ENCODE measurements at regions not wholly inside any gene's neighbourhood (a gene's known extent, or its start where the extent isn't known, plus 50 kb on each side); places are given as distances from the start of the nearest gene placed in this dataset.
"Not testable (repeated sequence)": the region's sequence is repeated elsewhere in the genome, so short reads cannot be mapped to it uniquely, and the experiment has no call there.

- ChIA-PET CTCF (no interaction called here), POLR2A (no interaction called here)
These were observed 289.5 kb upstream of the PPARGC1A start for GRCh38 chr4:24179201-24179840.

DNA sequence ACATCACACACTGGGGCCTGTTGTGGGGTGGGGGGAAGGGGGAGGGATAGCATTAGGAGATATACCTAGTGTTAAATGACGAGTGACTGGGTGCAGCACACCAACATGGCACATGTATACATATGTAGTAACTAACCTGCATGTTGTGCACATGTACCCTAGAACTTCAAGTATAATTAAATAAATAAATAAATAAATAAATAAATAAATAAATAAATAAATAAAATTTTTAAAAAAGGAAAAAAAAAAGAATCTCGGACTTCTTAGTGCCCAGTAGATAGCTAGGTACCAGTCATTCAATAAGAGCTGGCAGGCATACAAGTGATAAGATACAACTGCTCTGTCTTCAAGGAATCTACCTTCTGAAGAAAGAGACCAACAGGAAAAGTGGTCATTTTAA, 287.6 kb upstream of the PPARGC1A start:
- CTCF ChIA-PET, POLR2A ChIA-PET: not testable (repeated sequence)

- ChIA-PET CTCF (no interaction called here), POLR2A (no interaction called here)
These were observed 285.9 kb upstream of the PPARGC1A start for GRCh38 chr4:24175707-24176106.

DNA sequence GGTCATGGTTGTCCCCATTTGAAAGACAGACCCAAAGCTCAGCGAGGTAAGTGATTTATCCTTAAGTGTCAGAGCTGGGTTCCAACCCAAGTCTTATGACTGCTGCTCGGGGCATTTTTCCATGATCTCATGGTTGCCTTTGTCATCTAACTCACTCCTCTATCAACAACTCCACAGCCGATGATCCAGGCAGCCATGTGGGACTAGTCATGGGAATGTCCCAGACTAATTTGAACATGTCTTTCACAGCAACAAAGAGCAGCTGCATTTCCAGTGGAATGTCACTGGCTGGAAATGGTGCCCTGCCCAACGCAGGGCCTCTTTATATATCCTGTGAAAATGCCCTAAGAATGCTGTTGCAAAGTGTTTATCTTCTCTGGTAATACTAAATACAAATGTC, 284.8 kb upstream of the PPARGC1A start:
- ChIA-PET CTCF (interaction anchor here (0.7 kb wide), 1 partner anchor 11 kb away, joined by 3 read pairs; no protein-coding TSS in a partner anchor), POLR2A (no interaction called here)

- CTCF ChIA-PET: no interaction called here
- POLR2A ChIA-PET: no interaction called here
These were observed 282.6 kb upstream of the PPARGC1A start for GRCh38 chr4:24172406-24172805.

- ChIA-PET CTCF (no interaction called here), POLR2A (no interaction called here)
These were observed 280.1 kb upstream of the PPARGC1A start for GRCh38 chr4:24169956-24170355.

GRCh38 chr4:24168658-24169057, 278.8 kb upstream of the PPARGC1A start:
- POLR2A ChIA-PET: no interaction called here
- CTCF ChIA-PET: no interaction called here

- POLR2A ChIA-PET: no interaction called here
- CTCF ChIA-PET: interaction anchor here (0.6 kb wide), 1 partner anchor 488 kb away, joined by 4 read pairs; no protein-coding TSS in a partner anchor
These were observed 276.7 kb upstream of the PPARGC1A start for GRCh38 chr4:24166501-24166900.

DNA sequence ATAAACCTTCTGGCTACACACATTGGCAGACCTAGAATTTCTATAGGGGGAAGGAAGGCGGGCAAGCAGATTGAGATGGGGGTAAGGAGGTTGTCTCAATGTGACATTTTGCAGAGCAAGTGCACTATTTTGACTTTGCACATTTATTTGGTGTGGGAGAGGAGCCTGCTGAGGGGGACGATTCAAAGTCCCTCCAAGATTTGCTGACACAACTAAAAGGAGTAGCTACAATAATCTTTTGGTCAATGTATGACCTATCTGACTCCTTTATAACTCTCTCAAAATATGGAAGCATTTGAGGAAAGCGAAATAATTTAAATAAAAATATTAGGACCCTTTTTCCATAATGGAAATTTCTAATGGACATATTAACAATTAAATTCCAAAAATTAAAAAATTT, 274.9 kb upstream of the PPARGC1A start:
- CTCF ChIA-PET: no interaction called here
- POLR2A ChIA-PET: no interaction called here

DNA sequence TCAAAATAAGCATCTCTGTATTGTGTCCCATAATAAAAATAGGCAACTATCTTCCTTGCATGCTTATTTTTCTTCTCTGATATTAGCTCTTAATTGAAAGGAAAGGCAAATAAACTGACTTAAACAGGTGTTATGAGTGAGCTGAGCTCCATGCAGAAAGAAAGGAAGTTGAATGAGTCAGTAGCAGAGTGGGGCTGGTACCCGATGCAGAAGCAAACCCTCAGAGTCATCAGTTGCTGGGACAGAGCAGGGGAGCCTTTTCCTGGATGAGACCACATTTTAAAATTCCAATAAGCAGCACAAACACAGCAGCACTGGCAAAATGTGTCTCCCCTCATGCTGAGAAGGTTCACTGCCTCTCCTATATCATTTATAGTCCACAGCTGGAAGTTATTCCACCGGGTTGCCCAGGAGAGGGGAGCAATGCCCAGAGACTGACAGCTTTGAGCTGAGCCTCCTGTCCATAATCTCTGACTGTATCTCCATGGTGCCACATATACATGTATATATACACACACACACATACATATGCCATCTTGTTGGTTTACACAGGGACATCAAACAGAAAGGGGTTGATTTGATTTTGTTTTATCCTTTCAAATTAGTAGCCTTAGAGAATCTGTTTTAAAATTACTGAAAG, 274.3 kb upstream of the PPARGC1A start:
- ChIA-PET POLR2A (no interaction called here), CTCF (no interaction called here)

- ChIA-PET CTCF (no interaction called here), POLR2A (no interaction called here)
These were observed 273.5 kb upstream of the PPARGC1A start for GRCh38 chr4:24163314-24163713.

DNA sequence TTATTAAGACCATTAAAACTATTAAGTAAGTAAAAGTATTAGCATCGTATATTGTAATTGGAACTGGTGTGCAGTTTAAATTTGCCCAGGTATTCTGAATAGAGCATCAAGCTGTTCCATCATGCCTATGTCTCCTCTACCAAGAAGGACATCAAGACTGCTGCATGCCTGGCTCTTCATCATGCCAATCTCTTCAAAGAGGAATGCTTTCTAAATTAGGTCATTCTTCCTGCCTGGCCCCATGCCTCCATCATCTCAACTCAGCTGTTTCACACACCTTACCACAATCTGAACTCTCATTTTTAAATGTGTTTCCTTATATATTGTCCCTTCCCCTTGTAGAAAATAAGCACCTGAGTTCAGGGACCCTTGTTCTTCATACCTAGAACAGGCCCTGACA, 270.5 kb upstream of the PPARGC1A start:
- POLR2A ChIA-PET: no interaction called here
- CTCF ChIA-PET: no interaction called here

GRCh38 chr4:24158031-24158430, 268.2 kb upstream of the PPARGC1A start:
- POLR2A ChIA-PET: no interaction called here
- CTCF ChIA-PET: no interaction called here

GRCh38 chr4:24150034-24150433, 260.2 kb upstream of the PPARGC1A start:
- CTCF ChIA-PET: no interaction called here

GRCh38 chr4:24146127-24146526, 256.3 kb upstream of the PPARGC1A start:
- POLR2A ChIA-PET: no interaction called here
- CTCF ChIA-PET: no interaction called here

More at GRCh38 chr4:24150034-24150433, 260.2 kb upstream of the PPARGC1A start:
- POLR2A ChIA-PET: no interaction called here

- POLR2A ChIA-PET: no interaction called here
- CTCF ChIA-PET: no interaction called here
These were observed 255.7 kb upstream of the PPARGC1A start for GRCh38 chr4:24145591-24145990.

- CTCF ChIA-PET: no interaction called here
These were observed 254.5 kb upstream of the PPARGC1A start for GRCh38 chr4:24144381-24144780.

DNA sequence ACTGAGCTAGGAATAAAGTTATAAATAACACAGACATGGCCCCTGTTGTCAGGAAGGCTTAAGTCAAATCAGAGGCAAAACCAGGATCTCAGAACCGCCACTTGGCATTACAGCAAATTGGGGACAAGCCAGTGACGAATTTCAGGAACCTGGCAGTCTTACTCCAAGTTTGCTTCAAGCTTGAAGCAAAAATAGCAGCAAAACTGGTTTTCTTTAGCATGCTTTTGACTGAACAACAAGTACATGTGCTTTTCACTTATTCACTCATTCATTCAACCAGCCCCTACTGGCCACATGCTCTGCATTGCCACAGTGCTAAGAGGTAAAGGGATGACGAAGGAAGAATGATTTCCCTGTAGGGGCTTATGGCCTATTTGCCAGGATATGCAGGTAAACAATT, 253.9 kb upstream of the PPARGC1A start:
- ChIA-PET POLR2A (no interaction called here), CTCF (no interaction called here)

More at GRCh38 chr4:24144381-24144780, 254.5 kb upstream of the PPARGC1A start:
- POLR2A ChIA-PET: no interaction called here

DNA sequence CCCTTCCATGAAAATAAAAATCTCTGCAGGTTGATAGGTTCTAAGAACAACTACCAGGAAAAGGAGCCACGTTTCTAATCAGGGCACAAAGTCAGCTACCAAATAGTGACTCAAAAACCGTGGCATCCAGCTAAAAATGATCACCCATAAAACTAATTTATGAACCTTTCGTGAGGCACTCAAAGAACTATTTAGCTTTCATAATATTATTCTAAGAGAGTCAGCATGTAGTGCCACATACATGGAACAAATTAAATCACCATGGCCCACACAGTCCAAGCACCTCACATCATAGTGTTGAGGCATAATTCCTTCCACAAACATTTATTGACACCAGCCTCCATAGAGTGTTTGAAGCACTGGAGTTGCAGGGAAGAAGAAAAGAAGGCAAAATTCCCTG, 252.0 kb upstream of the PPARGC1A start:
- ChIA-PET POLR2A (no interaction called here), CTCF (no interaction called here)

- POLR2A ChIA-PET: no interaction called here
These were observed 251.0 kb upstream of the PPARGC1A start for GRCh38 chr4:24140892-24141291.

DNA sequence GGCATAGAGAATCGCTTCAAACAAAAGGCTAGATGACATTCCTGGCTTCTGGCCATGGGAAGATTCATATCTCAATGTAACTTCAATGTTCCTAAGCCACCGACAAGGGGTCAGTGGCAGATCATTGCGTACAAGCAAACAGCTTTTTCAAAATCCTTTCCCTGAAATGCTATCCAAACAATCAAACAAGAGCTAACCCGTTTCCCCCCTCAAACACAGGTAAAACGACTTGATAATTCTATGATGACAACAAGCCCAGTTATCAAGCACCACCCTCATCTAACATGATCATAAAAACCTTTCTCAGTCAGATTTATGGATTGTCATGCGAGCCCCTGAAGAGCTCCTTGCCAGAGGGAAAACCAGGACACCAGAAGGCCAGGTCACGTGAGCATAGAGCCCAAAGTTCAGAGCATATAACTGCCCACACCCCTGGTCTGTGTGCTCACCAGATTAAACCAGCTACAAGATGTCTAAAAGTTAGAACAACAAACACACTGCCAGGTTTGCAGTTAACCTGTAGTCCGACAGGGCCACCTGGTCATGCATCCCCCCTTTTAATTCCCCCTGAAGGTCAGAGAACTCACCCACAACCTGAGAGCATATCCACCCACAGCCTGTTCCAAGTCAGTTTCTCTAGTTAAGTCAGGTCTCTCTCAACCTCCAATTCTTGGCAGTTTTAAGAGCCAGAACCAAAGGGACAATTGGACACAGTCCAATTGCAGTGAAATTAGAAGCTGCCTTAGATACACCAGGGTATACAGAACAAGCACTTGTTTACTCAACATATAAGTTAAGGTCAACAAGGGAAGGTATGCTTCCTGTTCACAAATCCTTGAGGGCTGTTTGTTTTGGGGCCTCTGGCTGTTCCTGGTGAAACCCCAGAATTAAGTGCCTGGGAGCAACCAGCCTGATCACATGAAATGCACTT, 248.1 kb upstream of the PPARGC1A start:
- CTCF ChIA-PET: no interaction called here

More at GRCh38 chr4:24140892-24141291, 251.0 kb upstream of the PPARGC1A start:
- CTCF ChIA-PET: no interaction called here

More for the DNA sequence above, 248.1 kb upstream of the PPARGC1A start:
- POLR2A ChIA-PET: no interaction called here

All from activated CD8-positive, alpha-beta memory T cell treated with anti-CD3 and anti-CD28 coated beads for 36 hours (primary cell).